Astrocyte (in vitro differentiated cells and primary cell): ENCODE measurements at regions not wholly inside any gene's neighbourhood (a gene's known extent, or its start where the extent isn't known, plus 50 kb on each side); places are given as distances from the start of the nearest gene placed in this dataset.

Experiments used
- EZH2 ChIP-seq: IDR thresholded peaks from 2 replicates; pipeline ENCODE4 v1.6.1; 2012; ENCODE audit warnings: mild to moderate bottlenecking, low read length, inconsistent platforms; ENCODE audit not compliant: insufficient read depth
- TF ChIP-seq, protein P1 (sequence below): IDR thresholded peaks from 2 replicates; pipeline ENCODE4 v1.5.1; 2011; ENCODE audit warnings: low read depth, mild to moderate bottlenecking, inconsistent platforms, low read length, moderate library complexity; ENCODE audit not compliant: insufficient read depth

DNA sequence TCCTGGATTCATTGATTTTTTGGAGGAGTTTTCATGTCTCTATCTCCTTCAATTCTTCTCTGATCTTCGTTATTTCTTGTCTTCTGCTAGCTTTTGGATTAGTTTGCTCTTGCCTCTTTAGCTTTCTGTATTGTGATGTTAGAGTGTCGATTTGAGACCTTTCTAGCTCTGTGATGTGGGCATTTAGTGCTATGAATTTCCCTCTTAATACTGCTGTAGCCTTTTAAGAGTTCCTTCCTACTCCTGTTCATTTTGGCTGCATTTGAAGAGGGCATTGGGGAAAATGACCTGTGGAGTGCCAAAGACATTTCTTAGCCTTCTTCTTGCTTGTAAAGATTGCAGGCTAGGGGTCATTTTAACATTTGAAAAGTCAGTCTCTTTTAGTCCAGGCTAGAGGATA lies 463.8 kb upstream of the GCFC2 start:
- TF ChIP-seq, protein P1, sequence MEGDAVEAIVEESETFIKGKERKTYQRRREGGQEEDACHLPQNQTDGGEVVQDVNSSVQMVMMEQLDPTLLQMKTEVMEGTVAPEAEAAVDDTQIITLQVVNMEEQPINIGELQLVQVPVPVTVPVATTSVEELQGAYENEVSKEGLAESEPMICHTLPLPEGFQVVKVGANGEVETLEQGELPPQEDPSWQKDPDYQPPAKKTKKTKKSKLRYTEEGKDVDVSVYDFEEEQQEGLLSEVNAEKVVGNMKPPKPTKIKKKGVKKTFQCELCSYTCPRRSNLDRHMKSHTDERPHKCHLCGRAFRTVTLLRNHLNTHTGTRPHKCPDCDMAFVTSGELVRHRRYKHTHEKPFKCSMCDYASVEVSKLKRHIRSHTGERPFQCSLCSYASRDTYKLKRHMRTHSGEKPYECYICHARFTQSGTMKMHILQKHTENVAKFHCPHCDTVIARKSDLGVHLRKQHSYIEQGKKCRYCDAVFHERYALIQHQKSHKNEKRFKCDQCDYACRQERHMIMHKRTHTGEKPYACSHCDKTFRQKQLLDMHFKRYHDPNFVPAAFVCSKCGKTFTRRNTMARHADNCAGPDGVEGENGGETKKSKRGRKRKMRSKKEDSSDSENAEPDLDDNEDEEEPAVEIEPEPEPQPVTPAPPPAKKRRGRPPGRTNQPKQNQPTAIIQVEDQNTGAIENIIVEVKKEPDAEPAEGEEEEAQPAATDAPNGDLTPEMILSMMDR, result no peak
- TF ChIP-seq EZH2, result no peak
